Embryonic facial prominence (tissue), 1 donor: ENCODE measurements at regions not wholly inside any gene's neighbourhood (a gene's known extent, or its start where the extent isn't known, plus 50 kb on each side); places are given as distances from the start of the nearest gene placed in this dataset.

Source experiments
- DNase-seq: peaks from one replicate; pipeline ENCODE4 v3.0.0-alpha.2; 2016; ENCODE audit errors: extremely low spot score

GRCh38 chr1:209455661-209456358, 127.7 kb upstream of the CAMK1G start:
- DNase-seq = no peak

- no peak for DNase-seq
These were observed 126.6 kb upstream of the CAMK1G start for GRCh38 chr1:209456878-209457277.

GRCh38 chr1:209457401-209458125, 126.0 kb upstream of the CAMK1G start:
- no peak for DNase-seq

- DNase-seq = no peak
These were observed 124.6 kb upstream of the CAMK1G start for GRCh38 chr1:209458921-209459320.

- DNase-seq = no peak
These were observed 122.3 kb upstream of the CAMK1G start for GRCh38 chr1:209461168-209461567.

GRCh38 chr1:209462433-209462832, 121.1 kb upstream of the CAMK1G start:
- DNase-seq = no peak

GRCh38 chr1:209463441-209463840, 120.1 kb upstream of the CAMK1G start:
- DNase-seq = no peak

GRCh38 chr1:209473025-209473424, 110.5 kb upstream of the CAMK1G start:
- no peak for DNase-seq

- no peak for DNase-seq
These were observed 103.2 kb upstream of the CAMK1G start for GRCh38 chr1:209480345-209480744.

- DNase-seq = no peak
These were observed 99.8 kb upstream of the CAMK1G start for GRCh38 chr1:209483691-209484090.

- DNase-seq = no peak
These were observed 99.1 kb upstream of the CAMK1G start for GRCh38 chr1:209484429-209484828.

GRCh38 chr1:209485167-209485566, 98.3 kb upstream of the CAMK1G start:
- DNase-seq = no peak

- DNase-seq = no peak
These were observed 97.8 kb upstream of the CAMK1G start for GRCh38 chr1:209485751-209486150.

- no peak for DNase-seq
These were observed 96.5 kb upstream of the CAMK1G start for GRCh38 chr1:209486861-209487593.

- DNase-seq = peak; percentile 26
These were observed 93.5 kb upstream of the CAMK1G start for GRCh38 chr1:209490013-209490412.

- DNase-seq = no peak
These were observed 92.5 kb upstream of the CAMK1G start for GRCh38 chr1:209491031-209491430.

- DNase-seq = no peak
These were observed 92.0 kb upstream of the CAMK1G start for GRCh38 chr1:209491496-209491895.

- DNase-seq = no peak
These were observed 91.6 kb upstream of the CAMK1G start for GRCh38 chr1:209491897-209492296.

GRCh38 chr1:209493559-209493958, 90.0 kb upstream of the CAMK1G start:
- DNase-seq = no peak

- DNase-seq = no peak
These were observed 85.8 kb upstream of the CAMK1G start for GRCh38 chr1:209497729-209498128.

- no peak for DNase-seq
These were observed 82.5 kb upstream of the CAMK1G start for GRCh38 chr1:209500993-209501392.

GRCh38 chr1:209503196-209503595, 80.3 kb upstream of the CAMK1G start:
- no peak for DNase-seq

- no peak for DNase-seq
These were observed 78.9 kb upstream of the CAMK1G start for GRCh38 chr1:209504571-209504970.
